Fibroblast of skin of right quadriceps (primary cell): ENCODE measurements at regions not wholly inside any gene's neighbourhood (a gene's known extent, or its start where the extent isn't known, plus 50 kb on each side); places are given as distances from the start of the nearest gene placed in this dataset.

Source experiments
- DNase-seq: peaks from one replicate; pipeline ENCODE4 v3.0.0-alpha.2; 2013

- DNase-seq, result no peak
Measured at GRCh38 chr13:79681069-79681468, 200.1 kb downstream of the NDFIP2 start.

- no peak for DNase-seq
Measured at GRCh38 chr13:79680485-79680884, 199.5 kb downstream of the NDFIP2 start.

- peak; percentile 54 for DNase-seq
Measured at GRCh38 chr13:79679334-79679733, 198.4 kb downstream of the NDFIP2 start.

- peak; percentile 41 for DNase-seq
Measured at GRCh38 chr13:79678100-79678499, 197.1 kb downstream of the NDFIP2 start.

- no peak for DNase-seq
Measured at GRCh38 chr13:79675931-79676660, 195.1 kb downstream of the NDFIP2 start.

- no peak for DNase-seq
Measured at GRCh38 chr13:79674765-79675515, 194.0 kb downstream of the NDFIP2 start.

GRCh38 chr13:79673993-79674377 is 193.0 kb downstream of the NDFIP2 start:
- DNase-seq, result no peak

- DNase-seq, result no peak
Measured at GRCh38 chr13:79673310-79673992, 192.5 kb downstream of the NDFIP2 start.

- no peak for DNase-seq
Measured at GRCh38 chr13:79671420-79671819, 190.5 kb downstream of the NDFIP2 start.

- DNase-seq, result no peak
Measured at GRCh38 chr13:79668201-79668752, 187.3 kb downstream of the NDFIP2 start.

GRCh38 chr13:79667771-79668170 is 186.8 kb downstream of the NDFIP2 start:
- DNase-seq, result no peak

GRCh38 chr13:79663977-79664636 is 183.2 kb downstream of the NDFIP2 start:
- no peak for DNase-seq

GRCh38 chr13:79663435-79663834 is 182.5 kb downstream of the NDFIP2 start:
- no peak for DNase-seq

- DNase-seq, result no peak
Measured at GRCh38 chr13:79662882-79663281, 181.9 kb downstream of the NDFIP2 start.

- no peak for DNase-seq
Measured at GRCh38 chr13:79660361-79660760, 179.4 kb downstream of the NDFIP2 start.

GRCh38 chr13:79659121-79659521 is 178.2 kb downstream of the NDFIP2 start:
- DNase-seq, result peak; percentile 26

- DNase-seq, result no peak
Measured at GRCh38 chr13:79658333-79658975, 177.5 kb downstream of the NDFIP2 start.

GRCh38 chr13:79655509-79655908 is 174.6 kb downstream of the NDFIP2 start:
- no peak for DNase-seq

- no peak for DNase-seq
Measured at GRCh38 chr13:79654520-79654919, 173.6 kb downstream of the NDFIP2 start.

- no peak for DNase-seq
Measured at GRCh38 chr13:79650688-79651087, 169.7 kb downstream of the NDFIP2 start.

GRCh38 chr13:79648191-79648590 is 167.2 kb downstream of the NDFIP2 start:
- DNase-seq, result no peak

GRCh38 chr13:79647533-79647932 is 166.6 kb downstream of the NDFIP2 start:
- no peak for DNase-seq
